ENCODE measurements at regions not wholly inside any gene's neighbourhood (a gene's known extent, or its start where the extent isn't known, plus 50 kb on each side); places are given as distances from the start of the nearest gene placed in this dataset.
"Not testable (repeated sequence)": the region's sequence is repeated elsewhere in the genome, so short reads cannot be mapped to it uniquely, and the experiment has no call there.

DNA sequence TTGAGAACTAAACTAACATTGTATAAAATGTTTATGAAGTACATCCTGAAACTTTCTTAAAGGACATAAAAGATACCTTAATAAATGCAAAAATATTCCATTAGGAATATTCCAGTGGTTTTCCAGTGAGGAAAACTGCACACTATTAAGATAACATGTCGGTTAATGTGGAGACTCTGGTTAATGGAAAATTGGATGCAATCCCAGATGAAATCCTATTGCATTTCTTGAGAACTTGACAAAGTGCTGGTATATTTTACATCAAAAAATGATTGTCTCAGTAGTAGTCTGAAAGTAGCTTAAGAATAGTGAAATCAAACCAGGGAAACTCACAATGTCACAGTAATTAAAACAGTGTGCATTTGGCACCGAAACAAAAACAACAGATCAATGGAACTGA is 202.5 kb upstream of the MON1B start:
- no peak for DNase-seq

DNA sequence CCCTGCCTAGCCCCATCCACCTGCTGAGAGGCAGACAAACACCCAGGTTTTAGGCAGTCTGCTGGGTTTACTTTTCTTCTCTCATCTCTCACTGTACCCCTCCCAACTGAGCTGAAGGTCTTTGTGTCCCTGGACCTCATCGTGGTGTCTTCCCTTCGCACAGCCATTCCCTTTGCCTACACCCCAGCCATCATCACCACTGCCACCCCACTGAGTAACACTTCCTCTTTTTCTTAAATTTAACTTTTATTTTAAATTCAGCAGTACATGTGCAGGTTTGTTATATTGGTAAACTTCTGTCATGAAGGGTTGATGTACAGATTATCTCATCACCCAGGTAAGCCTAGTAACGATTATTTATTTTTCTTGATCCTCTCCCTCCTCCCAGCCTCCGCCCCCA is 188.3 kb upstream of the MON1B start:
- DNase-seq, result no peak

DNA sequence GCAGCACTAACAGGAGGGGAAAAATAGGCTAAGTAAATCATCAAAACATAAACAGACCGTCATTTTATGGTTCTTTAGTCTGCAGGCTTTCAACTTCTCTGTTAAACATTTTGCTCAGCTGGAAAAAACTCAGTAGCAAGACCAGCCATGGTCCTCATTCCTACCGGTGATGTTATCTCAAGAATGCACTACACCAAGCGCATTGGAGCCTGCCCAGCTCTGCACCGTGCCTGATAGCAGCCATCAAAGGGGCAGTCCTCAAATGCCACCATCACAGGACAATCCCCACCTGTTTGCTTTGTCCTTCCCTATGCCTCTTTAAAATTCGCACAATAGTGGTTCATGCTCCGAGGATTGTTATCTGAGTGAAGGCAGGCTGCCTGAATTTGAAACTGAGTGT is 181.5 kb upstream of the MON1B start:
- DNase-seq, result peak; percentile 67

DNA sequence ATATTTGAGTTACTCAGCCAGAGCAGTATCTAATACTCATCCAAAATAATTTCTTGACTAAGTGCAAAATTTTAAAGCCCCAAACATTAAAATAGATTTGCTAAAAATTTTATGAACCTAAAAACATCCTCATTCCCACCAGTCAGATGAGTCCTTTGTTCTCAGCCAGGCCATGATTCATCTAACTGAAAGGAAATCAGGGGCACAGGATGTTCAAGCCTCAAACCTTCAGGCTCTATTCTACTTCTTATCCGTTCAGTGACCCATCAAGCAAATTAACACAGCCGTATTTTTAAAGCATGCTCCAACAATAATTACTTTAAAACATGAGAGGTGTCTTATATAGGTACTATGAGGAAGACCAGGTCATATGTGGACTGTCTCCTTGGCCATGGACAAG is 176.5 kb upstream of the MON1B start:
- no peak for DNase-seq

DNA sequence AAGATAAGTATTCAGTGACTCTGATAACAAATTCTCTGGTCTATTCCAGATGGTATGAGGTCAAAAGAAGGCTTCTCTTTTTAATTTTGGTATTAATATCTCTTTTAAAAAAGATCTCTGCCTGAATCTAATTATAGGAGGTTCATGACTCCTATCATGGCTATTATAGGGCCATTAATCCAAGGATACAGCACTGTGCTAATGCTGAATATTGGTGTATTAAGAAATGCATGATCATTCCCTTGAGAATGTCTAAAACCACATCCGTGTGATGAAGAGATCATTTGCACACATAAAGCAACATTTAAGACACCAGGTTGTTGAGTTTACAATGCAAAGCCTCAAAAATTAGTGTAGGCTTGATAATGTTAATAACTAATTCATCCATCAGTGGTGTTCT is 160.4 kb upstream of the MON1B start:
- no peak for DNase-seq

DNA sequence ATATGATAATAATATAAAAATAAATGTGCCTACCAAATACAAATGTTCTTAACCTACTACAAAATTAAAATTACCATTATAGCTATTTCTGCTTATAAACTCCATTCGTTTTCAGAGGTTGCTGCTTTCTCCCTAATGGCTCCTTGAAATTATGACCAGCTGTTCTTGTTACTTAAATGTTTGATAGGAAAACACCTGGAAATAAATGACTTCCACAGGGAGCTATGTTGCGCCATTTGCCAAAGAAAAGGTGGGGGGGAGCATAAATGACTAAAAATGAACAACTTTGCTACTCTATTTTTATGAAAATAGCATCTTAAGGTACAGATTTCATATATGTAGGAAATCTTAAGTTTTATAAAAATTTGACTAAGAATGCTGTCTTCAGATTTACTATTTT is 157.5 kb upstream of the MON1B start:
- no peak for DNase-seq

DNA sequence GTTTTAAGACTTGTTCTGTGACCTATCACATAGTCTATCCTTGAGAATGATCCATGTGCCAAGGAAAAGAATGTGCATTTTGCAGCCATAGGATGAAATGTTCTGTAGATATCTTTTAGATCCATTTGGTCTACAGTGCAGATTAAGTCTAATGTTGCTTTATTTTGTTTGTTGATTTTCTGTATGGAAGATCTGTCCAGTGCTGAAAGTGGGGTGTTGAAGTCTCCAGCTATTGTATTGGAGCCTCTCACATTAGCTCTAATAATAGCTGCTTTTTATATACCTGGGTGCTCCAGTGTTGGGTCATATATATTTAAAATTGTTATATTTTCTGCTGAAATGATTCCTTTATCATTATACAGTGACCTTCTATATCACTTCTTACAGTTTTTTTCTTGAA is 155.6 kb upstream of the MON1B start:
- no peak for DNase-seq

DNA sequence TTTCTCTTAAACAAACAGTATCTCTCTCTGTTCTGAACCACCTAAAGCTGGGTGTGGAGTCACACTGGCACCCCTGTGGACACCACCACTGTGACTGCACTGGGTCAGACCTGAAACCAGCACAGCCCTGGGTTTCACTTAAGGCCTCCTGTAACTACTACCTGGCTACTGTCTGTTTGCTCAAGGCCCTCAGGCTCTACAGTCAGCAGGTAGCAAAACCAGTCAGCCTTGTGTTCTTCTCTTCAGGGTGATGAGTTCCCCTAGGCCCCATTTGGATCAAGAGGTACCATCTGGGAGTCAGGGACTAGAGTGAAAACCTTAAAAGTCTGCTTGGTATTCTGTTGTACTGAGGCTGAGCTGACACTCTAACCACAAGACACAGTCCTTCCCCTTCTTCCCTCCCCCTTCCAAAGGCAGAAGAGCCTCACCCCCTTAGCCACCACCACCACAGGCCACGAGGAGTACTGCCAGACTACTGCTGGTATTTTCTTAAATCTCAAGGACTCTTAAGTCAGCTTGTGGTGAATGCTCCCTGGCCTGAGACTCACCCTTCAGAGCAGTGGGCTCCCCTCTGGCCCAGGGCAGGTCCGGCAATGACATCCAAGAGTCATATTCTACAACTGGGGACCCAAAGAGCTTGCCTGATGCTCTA is 153.2 kb upstream of the MON1B start:
- DNase-seq, result peak; percentile 60

DNA sequence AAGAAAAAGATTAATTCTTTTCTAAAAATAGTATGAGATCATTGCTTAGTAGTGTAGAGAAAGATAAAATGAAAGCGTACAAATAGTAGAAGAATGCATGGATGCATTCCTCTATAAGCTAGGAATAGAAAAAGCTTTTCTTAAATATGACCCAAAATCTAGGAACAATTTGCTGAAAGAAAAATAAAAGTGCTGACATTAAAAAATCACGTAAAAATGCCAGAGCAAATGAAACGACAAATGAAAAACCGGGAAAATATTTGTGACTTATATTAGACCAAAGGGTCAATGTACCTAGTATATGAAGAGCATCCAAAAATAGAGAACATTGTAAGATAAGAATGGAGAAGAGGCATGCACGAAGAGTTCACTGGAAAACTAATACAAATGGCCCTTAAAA is 149.5 kb upstream of the MON1B start:
- DNase-seq, result no peak

DNA sequence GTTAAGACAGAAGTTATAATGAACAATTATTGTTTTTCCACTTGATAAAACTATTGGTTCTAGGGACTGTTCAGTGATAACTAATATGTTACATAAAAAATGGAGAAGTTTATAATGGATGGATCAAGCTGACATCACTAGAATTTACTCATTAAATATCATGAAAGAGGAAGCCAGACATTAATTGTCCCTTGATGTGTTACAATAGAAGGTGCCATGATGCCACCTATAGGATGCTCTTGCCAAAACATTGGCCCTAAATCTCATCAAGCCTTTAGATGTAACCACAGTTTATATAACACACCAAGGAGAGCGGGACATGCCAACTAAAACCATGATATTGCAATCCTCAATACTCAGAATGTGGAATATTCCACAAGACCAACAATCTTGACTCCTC is 147.9 kb upstream of the MON1B start:
- no peak for DNase-seq

DNA sequence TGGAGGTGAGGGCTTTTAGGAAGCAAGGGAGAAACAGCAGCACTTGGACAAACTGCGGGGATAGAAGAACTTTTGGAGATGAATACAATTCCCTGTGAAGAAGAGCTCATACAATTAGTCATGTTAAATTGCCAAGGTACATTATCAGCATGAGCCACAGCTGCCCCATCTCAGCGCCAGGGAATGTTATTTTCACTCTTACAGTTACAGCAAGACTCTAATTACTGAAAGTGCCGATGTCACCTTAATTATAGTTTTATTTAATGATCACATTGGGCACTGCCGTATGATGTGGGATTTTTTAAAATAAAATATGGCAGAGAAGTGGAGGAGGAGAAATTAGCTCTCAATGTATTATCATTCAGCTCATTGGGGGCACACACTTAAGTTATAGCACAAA is 144.8 kb upstream of the MON1B start:
- no peak for DNase-seq

DNA sequence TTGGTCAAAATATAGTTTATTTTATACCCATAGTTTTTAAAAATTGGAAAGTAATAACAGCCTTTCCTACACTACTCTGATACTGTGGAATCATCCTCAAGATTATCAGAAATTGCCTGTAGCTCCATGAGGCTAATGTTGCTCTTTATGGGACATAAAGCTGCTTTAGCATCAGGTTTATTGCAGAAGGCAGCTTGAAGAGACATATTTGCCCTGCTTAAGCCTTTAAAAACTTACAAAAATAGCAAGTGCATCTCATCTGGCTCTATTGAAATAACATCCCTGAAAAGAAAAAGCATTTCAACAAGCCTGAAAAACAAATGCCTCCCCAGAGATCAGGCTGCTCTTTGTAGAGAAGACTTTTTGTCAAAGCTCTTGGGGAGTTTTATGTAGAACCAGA is 142.9 kb upstream of the MON1B start:
- DNase-seq, result no peak

DNA sequence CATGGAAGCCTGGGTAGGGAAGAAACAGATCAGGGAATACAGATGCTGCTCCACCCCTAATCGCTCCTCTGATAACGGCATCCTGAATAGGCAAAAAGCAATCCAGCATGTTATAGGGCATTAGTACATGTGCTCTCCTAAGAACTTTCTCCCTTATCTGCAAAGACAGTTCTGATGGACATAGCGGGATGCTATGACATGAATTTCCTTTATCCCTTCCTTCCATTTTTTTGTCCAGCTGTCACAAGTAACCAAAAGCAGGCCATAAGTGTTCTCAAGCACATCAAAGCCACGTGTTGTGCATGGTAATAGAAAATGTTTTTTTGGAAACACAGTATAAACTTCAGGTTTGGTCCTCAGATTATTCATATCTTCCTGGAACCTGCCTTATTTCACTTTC is 141.4 kb upstream of the MON1B start:
- no peak for DNase-seq

DNA sequence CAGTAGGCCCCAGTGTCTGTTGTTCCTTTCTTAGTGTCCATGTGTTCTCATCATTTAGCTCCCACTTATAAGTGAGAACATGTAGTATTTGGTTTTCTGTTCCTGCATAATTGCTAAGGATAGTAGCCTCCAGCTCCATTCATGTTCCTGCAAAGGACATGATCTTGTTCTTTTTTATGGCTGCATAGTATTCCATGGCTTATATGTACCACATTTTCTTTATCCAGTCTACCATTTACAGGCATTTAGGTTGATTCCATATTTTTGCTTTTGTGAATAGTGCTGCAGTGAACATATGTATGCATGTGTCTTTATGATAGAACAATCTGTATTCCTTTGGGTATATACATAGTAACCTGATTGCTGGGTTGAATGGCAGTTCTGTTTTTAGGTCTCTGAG is 134.4 kb upstream of the MON1B start:
- DNase-seq, result not testable (repeated sequence)

DNA sequence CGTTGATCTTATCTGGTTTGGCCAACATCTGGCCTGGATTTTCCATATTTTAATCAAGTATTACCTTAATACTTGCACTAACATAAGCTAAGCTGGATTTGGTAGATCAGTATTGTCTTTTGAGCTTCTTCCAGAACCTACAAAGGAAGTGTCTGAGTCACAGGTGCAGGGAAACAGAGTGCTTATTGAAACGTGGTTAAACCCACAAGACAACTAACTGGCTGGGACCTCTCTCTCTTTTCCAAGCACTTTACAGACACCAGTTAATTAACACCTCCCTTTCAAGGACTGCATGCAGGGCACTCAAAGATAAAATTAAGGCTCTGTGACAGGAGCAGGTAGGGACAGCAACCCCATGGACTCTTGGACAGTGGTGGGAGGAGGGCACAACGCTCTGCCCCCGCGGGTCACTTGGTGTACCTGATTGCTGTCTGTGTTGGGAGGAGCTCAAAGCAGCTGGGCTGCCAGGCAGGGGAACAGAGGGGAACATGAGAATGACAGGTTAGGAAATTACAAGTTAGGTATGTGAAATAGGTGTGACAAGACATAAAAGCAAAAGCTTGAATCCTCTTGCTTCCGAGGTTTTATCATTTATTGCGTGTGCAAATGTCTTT is 133.7 kb upstream of the MON1B start:
- no peak for DNase-seq

DNA sequence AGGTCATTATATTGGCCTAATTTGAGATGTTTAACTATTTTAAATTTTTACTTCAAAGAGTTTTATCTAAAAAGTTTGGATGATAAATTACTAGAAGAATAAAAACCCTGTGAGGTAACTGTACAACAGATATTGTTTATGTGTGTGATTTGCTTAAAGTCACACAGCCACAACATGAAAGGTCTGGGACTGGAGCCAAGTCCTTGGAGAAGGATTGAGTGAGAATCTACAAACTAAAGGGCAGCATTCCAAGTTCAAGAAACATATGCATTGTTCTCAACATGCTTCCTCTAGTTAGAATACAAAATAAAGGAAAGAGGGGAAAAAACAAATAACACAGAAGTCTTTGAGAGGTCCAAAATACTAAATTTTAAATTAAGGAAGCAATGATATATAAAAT is 131.5 kb upstream of the MON1B start:
- no peak for DNase-seq

DNA sequence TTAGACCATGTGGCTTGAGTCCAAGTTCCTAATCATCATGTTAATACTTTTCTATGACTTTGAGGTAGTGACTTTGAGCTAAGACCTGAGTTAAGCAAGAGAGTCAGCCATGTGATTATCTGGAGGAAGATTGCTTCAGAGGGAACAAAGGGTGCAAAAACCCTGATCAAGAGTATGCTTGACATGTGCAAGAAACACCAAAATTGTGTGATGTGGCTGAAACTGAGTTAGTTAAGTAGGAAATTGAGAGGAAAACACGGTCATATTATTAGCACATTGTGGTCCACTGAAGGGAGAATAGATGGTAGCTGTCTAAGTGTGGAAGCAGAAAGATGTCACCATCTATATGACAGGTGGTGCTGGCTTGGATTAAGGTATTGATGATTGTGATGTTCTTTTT is 130.4 kb upstream of the MON1B start:
- DNase-seq, result no peak

DNA sequence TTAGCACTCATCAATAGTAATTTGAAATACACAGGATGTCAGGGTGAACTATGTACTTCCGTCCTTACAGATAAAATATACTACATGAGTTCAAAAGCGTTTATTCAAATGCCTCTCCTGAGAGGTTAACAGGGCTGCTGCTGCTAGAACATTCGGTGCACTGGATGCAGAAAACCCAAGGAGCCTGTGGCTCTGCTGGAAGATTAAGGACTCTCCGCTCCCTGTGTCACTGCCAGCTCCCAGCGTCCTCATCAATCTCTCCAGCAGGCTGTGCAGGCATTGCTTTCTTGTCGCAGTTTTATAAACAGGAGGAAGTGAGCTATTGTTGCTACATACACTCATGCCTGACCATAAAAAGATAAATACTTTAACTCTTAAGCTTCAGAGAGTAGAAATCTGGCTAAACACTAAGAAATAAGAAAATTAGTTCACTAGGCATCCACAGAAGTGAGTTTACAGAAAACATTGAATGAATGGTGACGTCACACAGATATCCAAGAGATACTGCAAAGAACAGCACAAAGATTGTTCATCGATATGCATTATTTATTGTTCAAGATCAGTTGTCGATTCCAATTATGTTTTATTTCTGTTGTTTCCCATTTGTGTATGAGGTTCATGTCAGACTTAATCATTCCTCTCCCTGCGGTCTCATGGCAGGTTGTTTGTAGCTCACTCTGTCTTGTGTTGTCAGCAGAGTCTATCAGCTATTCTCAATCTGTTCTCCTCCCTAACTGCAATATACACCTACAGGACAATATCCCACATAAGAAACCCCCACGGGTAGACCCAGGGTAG is 127.9 kb upstream of the MON1B start:
- no peak for DNase-seq

DNA sequence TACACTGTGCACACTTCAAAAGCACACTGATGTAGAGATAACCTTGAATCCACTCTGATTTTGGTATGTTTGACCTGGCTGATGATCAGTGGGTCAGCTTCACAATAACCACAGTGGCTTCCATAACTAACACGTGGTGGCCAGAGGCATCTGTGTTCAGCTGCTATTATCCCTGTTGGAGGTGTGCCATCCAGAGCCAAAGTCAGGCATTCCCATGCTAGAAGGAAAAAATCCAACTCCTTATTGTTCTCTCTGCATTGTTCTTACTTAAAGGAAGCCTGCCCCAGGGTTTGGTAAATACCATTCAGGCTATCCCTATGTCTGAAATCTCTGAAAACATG is 127.3 kb upstream of the MON1B start:
- no peak for DNase-seq

DNA sequence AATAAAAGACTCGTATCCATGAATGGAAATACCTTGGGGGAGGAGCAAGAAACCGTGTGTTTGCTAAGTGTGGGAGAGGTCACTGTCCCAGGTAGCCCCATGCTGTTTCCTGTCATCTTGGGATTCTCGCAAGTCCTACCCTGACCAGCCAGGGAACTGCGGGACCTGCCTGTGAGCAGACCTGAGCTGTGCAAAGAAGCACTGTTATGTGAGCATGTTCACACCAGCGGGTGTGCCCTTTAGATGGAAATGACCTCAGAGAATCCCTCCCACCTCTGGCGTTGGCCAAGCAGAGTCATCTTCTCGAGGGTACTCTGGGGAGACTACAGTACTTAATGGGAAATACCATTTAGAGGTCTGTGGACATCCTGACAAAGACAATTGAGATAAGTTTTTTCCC is 127.0 kb upstream of the MON1B start:
- DNase-seq, result no peak

DNA sequence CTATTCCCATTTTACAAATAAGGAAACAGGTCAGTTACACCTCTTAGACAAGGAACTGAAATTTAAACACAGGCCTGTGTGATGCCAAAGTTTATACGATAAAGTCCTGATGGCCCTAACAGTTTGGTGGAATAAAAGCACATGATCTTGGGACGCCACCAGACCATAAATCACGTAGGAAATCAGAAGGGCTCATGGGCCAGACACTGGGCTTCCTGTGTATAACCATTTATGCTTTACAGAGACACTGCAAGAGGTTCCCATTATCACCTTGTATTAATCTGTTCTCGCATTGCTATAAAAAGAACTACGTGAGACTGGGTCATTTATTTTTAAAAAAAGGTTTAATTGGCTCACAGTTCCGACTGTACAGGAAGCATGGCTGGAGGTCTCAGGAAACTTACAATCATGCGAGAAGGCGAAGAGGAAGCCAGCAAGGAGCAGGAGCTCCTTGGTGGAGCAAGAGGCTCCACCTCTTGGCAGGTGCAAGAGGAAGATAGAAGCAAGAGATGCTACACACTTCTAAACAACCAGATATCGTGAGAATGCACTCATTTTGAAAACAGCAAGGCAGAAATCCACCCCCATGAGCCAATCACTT is 124.0 kb upstream of the MON1B start:
- no peak for DNase-seq

DNA sequence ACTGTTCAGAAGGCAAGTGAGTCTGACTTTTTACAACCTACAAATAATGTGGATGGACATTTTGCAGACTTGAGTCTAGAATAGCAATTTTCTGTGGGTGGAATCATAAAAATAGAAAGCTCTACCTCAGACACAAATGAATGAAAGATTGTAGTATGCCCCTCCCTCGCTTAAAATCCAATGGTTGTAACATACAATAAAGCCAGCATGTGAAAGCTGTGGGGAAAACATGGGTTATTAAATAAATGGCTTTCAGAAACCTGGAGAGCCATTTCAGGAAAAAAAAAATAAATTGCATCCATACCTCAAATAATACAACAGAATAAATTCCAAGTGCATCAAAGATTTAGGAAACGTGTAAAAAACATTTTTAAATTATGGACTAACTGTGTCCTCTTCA is 123.1 kb upstream of the MON1B start:
- no peak for DNase-seq

DNA sequence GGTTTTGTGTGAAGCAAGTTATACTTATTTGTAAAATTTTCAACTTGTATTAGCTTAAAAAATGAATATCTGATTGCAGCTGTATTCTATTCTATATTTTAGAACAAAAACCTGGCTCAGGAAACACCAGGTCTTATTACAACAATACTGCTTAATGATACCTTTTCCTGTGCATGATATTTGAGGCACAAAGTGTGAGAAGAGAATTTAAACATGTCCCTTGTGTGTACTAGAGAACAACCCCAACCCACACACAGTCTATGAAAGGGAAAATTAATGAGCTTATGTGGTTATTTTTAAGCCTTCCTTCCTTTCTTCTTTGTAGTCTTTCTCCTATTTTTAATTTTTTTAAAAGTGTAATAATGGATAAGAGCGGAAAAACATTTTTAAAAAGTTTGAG is 122.6 kb upstream of the MON1B start:
- no peak for DNase-seq

DNA sequence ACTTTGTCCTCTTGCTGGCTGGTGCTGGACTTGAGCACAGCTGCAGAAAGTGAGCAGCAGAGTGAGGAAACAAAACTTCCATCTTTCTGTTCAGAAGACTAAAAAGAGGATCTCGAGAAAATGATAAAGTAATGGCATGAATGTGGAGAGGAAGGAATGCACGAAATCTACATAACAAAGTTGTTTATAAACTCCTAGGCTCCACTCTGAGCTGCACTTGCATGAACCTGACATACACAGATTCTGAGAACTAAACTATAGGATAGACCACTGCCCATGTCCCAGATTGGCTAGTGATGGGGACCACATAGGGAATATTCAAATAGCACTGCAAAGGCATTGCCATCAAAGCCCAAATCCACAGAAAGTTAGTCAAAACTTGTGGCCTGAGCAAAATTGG is 121.1 kb upstream of the MON1B start:
- no peak for DNase-seq
